ENCODE measurements at regions not wholly inside any gene's neighbourhood (a gene's known extent, or its start where the extent isn't known, plus 50 kb on each side); places are given as distances from the start of the nearest gene placed in this dataset.

- H4K20me1 ChIP-seq (replicated peaks in 1 of 2; ENCODE audit: control insufficient read depth in 1 of 2, insufficient read depth in 2 of 2, low read length in 2 of 2), result no peaks in the 10 kb centered on the region
- no peak overlapping the region for H2BK5ac ChIP-seq (ENCODE audit: low read depth, low read length)
- FAIRE-seq (no peak), DNase-seq (ENCODE audit: low read depth in 1 of 2, low spot score in 2 of 2) (no peak)
- no peak overlapping the region for H4K5ac ChIP-seq (ENCODE audit: insufficient read length, low read depth, low read length)
- H3K79me1 ChIP-seq (ENCODE audit: low read depth, low read length), result no peaks in the 10 kb centered on the region
- no peak overlapping the region for H3K23ac ChIP-seq (ENCODE audit: insufficient read length)
- no peak overlapping the region for H2BK20ac ChIP-seq (ENCODE audit: low read length)
- no peak overlapping the region for H2AK5ac ChIP-seq (ENCODE audit: low read depth, low read length)
- H3K9me3 ChIP-seq (ENCODE audit: insufficient read depth in 2 of 2, low read depth in 1 of 2, low read length in 1 of 2), result no peaks in the 10 kb centered on the region
- no peak overlapping the region for H2BK12ac ChIP-seq (ENCODE audit: low read depth, low read length)
- no peak overlapping the region for H3K9ac ChIP-seq (replicated peaks in 1 of 4; ENCODE audit: extremely low read depth in 1 of 4, low read depth in 3 of 4, low read length in 3 of 4)
- no peak overlapping the region for H3K27ac ChIP-seq (ENCODE audit: low read depth, low read length)
- H3K36me3 ChIP-seq (ENCODE audit: control insufficient read depth in 2 of 4, insufficient read depth in 4 of 4, low read length in 3 of 4), result no peaks in the 10 kb centered on the region
- ChIA-PET CTCF (ENCODE audit: partially characterized antibody) (interaction anchor here (0.9 to 2.4 kb wide), 8 partner anchors 8 to 367 kb away, joined by 3 to 20 read pairs (median 4); no protein-coding TSS in a partner anchor), POLR2A (ENCODE audit: partially characterized antibody) (interaction anchor here (0.6 kb wide), 1 partner anchor 258 kb away, joined by 5 read pairs; no protein-coding TSS in a partner anchor)
- H3K79me2 ChIP-seq (ENCODE audit: control insufficient read depth in 1 of 2, insufficient read depth in 2 of 2, low read length in 2 of 2), result no peaks in the 10 kb centered on the region
- no peak overlapping the region for H4K91ac ChIP-seq (replicated peaks; ENCODE audit: insufficient read length, low read length)
- H3K56ac ChIP-seq (replicated peaks; ENCODE audit: insufficient read length, low read depth, low read length), result no peak overlapping the region
- H3K4ac ChIP-seq (replicated peaks; ENCODE audit: insufficient read length, low read depth, low read length), result no peak overlapping the region
- no peak overlapping the region for H3K4me2 ChIP-seq (ENCODE audit: insufficient read depth in 1 of 2, low read depth in 2 of 2, low read length in 2 of 2)
- H3K4me1 ChIP-seq (replicated peaks in 1 of 4; ENCODE audit: control insufficient read depth in 3 of 4, insufficient read depth in 4 of 4, low read length in 3 of 4), result no peaks in the 10 kb centered on the region
- H3K23me2 ChIP-seq (ENCODE audit: low read depth, low read length), result no peaks in the 10 kb centered on the region; the same call in 1 of the 2 replicates
- H2AFZ ChIP-seq (ENCODE audit: low read length), result no peak overlapping the region
- H3K27me3 ChIP-seq (replicated peaks in 1 of 4; ENCODE audit: control insufficient read depth in 3 of 4, extremely low read depth in 1 of 4, insufficient read depth in 3 of 4, low read length in 3 of 4), result no peaks in the 10 kb centered on the region; a peak in 1 of 7 replicates
- H3K14ac ChIP-seq (ENCODE audit: insufficient read length), result no peak overlapping the region
- 84% methylated on average over 3 of the region's 3 CpGs; no CpG with 5 or more reads in 1 of the 2 experiments for WGBS, 2 experiments (ENCODE audit: extremely low coverage in 1 of 2, insufficient coverage in 1 of 2, insufficient read length in 1 of 2, insufficient replicate concordance in 2 of 2, low coverage in 1 of 2, low lambda C conversion rate in 2 of 2, missing lambda C conversion rate in 1 of 2)
- H4K8ac ChIP-seq (ENCODE audit: extremely low read depth, insufficient read depth, low read length), result no peak overlapping the region
- no peak overlapping the region for H2BK120ac ChIP-seq (replicated peaks; ENCODE audit: low read depth, low read length)
- TF ChIP-seq BCL11A (IDR thresholded peaks at IDR 0.05; ENCODE audit: low read depth in 2 of 2, low read length in 2 of 2) (no peak), SP1 (IDR thresholded peaks at IDR 0.05; ENCODE audit: low read depth, low read length) (no peak)
- H3K4me3 ChIP-seq (ENCODE audit: extremely low read depth in 1 of 4, insufficient read depth in 2 of 4, low read depth in 3 of 4, low read length in 4 of 4), result no peak overlapping the region
- H2BK15ac ChIP-seq (ENCODE audit: low read length), result no peak overlapping the region
- no peak overlapping the region for H3K18ac ChIP-seq (ENCODE audit: extremely low read depth, low read length)
Observed at GRCh38 chr3:5052247-5052646, 69.8 kb upstream of the ARL8B start.

All from H1 (cell line).